ELF-1 (cell line): ENCODE measurements at regions not wholly inside any gene's neighbourhood (a gene's known extent, or its start where the extent isn't known, plus 50 kb on each side); places are given as distances from the start of the nearest gene placed in this dataset.
"Not testable (repeated sequence)": the region's sequence is repeated elsewhere in the genome, so short reads cannot be mapped to it uniquely, and the experiment has no call there.

Source experiments
- DNase-seq: peaks from one replicate; pipeline ENCODE4 v3.0.0-alpha.2; 2016; ENCODE audit warnings: low read depth, low spot score

DNA sequence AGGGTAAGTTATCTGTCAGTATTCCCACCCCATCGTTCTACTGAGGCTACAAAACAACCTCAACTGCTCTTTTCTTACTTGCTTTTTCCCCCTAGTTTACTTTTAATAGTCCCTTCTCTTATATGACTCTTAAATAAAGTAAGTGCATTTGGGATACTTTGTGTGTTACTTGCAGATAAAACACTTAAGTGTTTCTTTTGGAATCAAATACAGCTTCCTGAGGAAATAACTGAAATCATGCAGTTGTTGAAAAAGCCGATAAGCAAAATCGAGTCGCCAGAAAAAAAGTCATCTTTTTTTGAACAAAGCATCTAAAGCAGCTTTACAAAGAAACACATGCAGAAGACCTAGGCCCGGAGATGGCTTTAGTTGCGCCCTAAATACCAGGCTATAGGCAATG is 53.5 kb upstream of the EPB41L4A start:
- DNase-seq = no peak

DNA sequence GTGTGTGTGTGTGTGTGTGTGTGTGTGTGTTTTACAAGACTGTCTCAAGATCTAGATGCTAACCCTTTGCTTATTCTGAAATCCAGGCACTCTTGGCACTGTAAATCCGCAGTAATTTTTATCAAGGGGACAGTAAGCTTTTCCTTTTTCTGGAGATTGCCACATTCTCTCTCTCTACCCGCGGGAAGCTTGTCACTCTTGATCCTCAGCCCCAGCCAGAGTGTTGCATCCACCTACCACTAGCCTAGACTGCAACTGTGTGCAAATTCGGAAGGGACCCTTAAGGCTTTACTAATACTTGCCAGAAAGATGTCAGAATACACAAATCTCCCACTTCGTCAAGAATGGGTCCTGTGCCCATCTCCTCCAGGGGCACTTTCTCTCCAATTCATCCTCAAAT is 54.9 kb upstream of the EPB41L4A start:
- no peak for DNase-seq

DNA sequence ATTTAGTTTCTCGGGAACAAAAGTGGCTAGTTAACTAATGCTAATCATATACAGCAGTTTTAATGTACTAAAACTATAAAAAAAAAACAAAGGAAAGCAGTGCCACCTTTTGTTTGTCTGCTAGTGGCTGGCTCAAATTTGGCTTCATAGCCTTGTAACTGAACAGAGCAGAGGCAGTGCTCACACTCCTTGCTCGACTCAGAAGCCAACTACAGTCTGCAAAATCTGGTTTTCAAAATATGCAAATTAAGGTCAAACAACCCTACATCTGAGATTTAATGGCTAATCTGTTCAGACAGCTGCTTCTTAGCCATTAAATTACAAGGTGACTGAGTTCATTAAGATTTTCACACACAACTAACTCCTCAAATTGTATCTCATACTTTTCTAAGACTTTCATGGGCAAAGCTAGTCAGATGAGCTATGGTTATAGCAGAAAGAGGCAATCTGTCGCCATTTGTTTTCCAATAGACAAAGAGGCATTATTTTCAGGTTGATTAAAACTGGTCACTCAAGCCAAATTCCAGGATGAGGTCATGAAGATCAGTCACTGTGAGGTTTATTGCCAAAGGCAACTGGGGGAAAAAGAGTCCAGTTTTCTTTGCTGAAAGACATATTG is 56.8 kb upstream of the EPB41L4A start:
- DNase-seq = no peak

DNA sequence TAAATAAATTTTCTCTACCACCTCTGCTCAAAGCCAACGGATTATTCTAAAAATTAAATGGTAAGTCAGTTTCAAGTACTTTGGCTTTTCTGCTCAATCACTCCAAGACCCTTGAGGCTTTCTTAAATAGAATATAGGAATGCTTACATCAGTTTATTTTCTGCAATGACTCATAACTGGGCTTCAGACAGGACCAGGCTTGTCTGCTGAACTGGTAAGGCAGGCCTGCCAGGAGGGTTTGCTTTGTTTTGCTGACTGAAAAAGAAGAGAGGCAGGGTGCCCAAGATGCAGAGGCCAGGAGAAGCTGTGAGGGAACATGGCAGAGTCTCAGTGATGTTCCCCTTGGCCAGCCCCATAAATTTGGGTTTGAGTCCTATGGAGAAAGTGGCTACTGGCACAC is 60.3 kb upstream of the EPB41L4A start:
- no peak for DNase-seq

DNA sequence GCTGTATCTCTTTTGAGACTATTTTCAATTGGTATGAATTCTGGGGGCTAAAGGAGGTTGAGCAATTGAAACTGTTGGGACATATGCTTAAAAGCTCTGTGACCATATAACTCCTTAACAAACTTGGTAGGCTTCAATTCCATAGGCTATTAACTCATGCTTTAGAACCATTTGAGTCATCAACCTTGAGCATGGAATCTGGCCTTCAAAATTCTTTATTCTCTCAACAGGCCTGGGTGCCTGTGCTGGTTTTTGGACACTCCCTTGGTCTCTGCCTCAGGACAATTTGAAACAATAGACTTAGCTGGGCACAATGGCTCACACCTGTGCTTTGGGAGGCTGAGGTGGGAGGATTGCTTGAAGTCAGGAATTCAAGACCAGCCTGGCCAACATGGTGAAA is 61.4 kb upstream of the EPB41L4A start:
- no peak for DNase-seq

DNA sequence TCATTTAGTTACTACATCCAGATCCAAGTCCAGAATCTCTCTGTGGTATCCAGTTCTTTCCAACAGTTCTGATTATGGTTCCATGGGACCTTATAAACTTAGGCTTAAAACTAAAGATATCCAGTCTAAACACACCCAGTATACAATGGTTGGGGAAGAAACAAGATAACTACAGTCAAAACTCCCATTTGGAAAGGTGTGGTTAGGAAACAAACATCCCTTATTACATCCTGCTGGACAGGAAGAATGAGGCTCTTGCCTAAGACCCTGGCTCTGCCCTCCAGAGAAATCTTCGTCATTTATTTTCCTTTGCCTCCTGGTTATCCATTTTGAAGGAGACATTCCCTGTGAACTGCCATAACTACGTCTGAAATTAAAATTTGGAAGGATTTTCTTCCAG is 64.6 kb upstream of the EPB41L4A start:
- DNase-seq = no peak

DNA sequence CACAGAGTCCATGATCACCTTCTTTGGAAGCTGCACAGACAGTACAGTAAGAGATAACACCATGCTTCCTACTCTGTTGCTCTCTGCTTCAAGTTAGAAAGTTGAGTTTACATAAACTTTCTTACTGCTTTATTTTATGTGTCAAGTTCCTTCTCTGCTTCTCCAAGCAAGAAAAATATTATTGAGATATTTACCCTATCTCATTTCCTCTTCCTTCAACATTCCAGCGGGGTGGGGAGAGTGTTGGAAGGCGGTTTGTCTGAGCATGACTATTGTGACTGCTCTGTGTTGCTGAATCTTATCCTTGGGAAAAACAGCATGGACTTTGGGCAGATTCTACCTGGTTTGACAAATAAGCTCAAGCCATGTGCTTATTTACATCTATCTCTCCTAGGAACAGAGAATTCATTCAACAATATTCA is 66.9 kb upstream of the EPB41L4A start:
- DNase-seq = no peak

DNA sequence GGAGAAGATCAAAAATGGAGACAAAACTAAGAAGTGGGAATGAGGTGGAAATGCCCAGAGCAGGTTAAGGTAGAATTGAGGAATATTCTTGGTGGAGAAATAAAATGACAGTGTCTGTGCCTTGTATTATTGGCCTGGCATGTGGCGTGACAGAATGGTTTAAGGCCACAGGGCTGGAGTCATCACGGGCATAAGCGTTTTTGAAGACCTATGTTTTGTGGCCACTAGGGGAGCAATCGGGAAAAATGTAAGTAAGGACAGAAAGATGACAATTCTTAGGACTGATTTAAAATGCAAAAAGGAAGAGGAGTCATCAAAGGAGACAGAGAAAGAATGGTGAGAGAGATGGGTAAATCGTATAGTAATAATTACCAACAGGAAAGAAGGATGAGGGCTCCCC is 72.2 kb upstream of the EPB41L4A start:
- DNase-seq = no peak

DNA sequence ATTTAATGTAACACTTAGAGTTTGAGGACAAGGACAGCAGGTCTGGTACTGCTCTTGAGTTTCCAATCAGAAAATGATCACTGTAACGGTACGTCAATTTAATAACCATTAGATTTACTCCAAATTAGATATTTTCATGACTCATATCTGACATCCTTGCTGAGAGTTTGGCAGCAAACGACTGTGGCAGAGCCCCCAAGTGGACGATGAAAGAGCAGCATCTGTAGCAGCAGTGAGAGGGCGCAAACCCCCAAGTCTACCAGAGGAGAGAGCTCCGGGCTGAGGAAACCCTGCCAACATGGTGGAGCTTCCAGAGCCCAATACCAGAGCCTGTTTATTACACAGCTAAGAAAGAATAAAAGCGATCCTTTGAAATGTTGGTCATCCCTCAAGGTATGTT is 73.2 kb upstream of the EPB41L4A start:
- peak; percentile 53 for DNase-seq

DNA sequence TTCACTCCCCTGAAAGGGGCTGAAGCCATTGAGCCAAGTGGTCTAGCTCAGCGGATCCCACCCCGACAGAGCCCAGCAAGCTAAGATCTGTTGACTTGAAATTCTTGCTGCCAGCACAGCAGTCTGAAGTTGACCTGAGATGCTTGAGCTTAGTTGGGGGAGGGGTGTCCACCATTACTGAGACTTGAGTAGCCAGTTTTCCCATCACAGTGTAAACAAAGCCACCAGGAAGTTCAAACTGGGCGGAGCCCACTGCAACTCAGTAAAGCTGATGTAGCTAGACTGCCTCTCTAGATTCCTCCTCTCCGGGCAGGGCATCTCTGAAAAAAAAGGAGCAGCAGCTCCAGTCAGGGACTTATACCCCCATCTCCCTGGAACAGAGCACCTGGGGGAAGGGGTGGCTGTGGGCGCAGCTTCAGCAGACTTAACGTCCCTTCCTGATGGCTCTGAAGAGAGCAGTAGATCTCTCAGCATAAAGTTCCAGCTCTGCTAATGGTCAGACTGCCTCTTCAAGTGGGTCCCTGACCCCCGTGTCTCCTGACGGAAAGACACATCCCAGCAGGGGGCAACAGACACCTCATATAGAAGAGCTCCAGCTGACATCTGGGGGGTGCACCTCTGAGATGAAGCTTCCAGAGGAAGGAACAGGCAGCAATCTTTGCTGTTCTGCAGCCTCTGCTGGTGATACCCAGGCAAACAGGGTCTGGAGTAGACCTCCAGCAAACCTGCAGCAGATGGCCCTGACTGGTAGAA is 84.8 kb upstream of the EPB41L4A start:
- peak; percentile 82 for DNase-seq

DNA sequence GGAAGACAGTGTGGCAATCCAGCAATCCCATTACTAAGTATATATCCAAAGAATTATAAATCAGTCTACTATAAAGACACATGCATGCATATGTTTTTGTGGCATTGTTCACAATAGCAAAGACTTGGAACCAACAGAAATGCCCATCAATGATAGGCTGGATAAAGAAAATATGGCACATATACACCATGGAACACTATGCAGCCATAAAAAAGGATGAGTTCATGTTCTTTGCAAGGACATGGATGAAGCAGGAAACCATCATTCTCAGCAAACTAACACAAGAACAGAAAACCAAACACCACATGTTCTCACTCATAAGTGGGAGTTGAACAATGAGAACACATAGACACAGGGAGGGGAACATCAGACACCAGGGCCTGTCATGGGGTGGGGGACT is 90.0 kb upstream of the EPB41L4A start:
- not testable (repeated sequence) for DNase-seq

DNA sequence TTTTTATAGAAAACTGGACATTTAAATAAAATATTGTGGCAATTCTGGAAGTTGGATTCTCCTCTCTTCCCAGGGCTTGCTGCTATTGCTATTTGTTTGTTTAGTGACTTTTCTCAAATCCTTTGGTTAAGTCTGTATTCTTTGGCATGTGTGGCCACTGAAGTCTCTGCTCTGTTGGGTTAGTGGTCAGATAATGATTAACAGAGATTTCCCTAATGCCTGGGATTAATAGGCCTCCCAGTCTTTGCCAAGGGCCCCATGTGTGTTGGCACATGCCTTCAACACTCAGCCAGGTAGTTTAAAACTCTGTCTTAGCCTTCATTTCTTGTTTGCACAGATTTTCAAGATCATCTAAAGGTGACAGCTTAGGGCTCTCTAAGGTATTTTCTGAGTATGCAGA is 92.8 kb upstream of the EPB41L4A start:
- no peak for DNase-seq

DNA sequence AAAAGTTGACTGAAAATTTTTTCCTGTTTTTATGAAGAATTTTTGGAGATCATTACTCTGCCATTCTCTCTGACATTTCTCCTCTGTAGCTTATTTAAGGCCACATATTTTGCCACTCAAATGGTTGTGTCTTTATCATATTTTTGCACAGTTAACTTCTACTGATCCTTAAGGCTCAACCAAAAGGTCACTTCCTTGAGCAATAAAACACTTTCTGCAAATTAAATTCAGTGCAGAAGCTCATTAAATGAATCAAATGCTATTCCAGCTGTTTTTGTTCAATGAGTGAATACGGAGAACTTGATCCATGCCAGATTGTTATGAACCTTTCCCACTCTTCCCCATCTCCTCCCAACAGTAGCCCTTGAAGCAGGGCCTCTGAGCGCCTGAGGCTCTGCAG is 93.8 kb upstream of the EPB41L4A start:
- DNase-seq = no peak

DNA sequence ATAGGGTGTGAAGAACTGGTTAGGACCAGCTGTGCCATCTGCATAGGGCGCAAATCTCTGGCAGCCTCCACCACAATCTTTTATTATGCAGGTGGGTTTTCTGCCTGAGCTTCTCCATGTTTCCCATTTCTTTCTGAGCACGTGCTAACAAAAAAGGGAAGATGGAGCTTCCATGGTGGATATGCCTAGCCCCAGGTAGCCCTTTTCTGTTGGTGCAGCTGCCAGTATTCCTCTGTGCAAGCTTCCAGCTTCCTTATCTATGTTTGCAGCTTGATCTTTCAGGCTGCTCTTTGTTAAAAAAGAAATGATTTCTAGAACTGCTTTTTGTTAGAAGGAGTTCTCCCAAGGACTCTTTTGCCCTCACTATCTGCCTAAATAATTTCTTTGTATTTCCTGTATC is 95.0 kb upstream of the EPB41L4A start:
- DNase-seq = no peak

DNA sequence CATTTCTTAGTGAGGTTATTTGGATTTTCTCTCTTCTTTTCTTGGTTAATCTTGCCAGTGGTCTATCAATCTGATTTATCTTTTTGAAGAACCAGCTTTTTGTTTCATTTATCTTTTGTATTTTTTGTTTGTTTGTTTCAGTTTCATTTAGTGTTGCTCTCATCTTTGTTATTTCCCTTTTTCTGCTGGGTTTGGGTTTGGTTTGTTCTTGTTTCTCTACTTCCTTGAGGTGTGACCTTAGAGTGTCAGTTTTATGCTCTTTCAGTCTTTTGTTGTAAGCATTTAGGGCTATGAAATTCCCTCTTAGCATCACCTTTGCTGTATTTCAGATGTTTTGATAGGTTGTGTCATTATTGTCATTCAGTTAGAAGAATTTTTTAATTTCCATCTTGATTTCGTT is 101.4 kb upstream of the EPB41L4A start:
- DNase-seq = not testable (repeated sequence)

DNA sequence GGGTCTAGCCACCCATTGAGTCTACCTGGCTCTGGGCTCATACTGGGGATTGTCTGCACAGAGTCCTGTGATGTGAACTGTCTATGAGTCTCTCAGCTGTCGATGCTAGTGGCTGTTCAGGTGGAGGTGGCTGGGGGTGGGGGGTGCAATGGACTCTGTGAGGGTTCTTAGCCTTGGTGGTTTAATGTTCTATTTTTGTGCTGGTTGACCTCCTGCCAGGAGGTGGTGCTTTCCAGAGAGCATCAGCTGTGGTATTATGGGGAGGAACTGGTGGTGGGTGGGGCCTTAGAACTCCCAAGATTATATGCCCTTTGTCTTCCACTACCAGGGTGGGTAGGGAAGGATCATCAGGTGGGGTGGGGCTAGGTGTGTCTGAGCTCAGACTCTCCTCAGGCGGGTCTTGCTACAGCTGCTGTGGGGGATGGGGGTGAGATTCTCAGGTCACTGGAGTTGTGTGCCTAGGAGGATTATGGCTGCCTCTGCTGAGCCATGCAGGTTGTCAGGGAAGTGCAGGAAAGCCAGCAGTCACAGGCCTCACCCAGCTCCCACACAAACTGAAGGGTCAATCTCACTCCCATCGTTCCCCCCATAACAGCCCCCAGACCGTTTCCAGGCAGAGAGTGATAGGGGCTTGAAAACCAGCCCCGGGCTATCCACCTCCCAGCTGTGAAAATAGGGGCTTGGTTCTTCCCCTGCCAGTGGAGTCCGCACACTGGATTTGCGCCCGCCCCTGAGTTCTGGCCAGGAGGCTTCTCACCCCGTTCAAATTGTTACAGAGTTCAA is 104.0 kb upstream of the EPB41L4A start:
- not testable (repeated sequence) for DNase-seq

DNA sequence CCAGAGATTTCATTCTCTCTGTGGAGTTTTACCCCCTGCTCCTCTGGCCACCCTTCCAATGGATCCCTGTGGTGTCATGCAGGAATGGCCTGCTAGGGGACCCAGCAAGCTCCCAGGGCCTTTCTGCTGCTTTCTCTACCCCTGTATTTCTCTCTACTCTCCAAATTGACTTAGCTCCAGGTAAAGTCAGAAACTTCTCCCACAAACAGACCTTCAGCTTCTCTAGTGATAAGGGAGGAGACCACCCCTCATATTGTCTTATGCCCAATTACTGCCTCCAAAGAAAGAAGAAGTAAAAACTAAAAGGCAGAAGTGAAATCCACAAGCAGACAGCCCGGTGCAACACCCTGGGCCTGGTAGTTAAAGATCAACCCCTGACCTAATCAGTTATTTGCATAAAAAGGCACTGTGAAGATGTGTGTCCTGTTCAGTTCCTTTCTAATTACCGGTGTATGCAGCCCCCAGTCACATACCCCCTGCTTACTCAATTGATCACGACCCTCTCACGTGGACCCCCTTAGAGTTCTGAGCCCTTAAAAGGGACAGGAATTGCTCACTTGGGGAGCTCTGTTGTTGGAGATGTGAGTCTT is 104.7 kb upstream of the EPB41L4A start:
- DNase-seq = not testable (repeated sequence)

DNA sequence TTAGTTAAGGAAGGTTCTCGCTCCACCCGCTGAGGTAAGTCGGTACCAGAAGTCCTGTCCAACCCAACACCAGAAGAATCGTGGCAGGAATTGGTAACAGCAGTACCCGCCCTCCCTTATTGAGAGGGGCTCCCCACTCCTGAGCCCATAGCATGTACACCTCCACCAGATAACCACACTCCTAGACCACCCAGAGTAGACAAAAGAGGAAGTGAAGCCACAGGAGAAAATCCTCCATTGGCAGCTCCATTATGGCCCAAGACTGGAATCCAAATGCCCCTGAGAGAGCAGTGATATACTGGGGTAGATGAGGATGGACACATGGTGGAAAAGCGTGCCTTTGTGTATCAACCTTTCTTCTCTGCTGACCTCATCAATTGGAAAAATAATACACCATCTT is 106.1 kb upstream of the EPB41L4A start:
- DNase-seq = no peak

DNA sequence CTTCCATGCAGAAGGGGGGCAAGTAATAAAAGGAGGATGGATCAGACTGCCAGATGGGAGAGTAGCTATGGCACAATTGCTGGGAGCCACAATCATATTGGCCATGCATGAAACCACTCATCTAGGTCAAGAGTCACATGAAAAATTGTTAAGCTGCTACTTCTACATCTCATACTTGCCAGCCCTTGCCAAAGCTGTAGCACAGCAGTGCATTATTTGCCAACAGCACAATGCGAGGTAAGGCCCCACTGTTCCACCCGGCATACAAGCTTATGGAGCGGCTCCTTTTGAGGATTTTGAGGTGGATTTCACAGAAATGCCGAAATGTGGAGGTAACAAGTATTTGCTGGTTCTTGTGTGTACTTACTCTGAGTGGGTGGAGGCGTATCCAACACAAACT is 109.9 kb upstream of the EPB41L4A start:
- DNase-seq = no peak

DNA sequence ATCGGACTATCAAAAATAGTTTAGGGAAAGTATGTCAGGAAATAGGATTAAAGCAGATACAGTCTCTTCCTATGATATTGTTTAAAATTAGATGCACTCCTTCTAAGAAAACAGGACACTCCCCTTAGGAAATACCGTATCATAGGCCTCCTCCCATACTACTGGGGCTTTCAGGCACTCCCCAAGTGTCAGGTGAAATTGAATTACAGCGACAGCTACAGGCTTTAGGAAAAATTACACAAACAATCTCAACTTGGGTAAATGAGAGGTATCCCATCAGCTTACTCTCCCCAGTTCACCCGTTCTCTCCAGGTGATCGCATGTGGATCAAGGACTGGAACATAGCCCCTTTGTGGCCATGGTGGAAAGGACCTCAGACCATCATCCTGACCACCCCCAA is 110.4 kb upstream of the EPB41L4A start:
- DNase-seq = no peak

DNA sequence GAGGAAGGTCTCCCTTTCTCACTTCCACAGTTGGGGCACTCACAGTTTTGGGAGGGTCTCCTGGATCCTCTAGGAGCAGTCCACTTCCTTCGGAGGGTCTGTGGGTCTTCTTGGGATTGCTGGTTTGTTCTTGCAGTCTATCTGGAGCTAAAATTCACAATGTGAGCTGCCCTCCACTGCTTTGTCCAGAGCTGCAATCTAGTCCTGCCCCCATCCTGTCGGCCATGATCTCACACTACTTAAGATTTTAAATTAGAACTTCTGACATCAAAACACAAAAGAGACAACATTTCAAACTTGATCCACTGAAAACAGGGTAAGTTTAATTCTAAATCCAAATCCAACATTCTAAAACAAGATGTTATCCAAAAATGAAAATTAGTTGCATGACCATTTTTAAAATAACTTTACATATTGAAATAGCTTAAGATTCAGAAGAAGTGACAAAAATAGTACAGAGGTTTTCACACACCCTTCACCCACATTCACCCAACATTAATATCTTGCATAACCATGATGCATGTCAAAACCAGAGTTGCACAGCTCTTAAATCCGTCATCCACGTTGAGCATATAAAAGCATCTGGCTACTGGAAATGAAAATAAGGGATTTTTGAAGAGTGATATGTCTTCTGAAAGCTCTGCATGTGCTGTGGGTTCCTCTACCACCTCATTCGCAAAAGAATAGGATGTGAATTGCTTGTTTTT is 113.7 kb upstream of the EPB41L4A start:
- DNase-seq = no peak

DNA sequence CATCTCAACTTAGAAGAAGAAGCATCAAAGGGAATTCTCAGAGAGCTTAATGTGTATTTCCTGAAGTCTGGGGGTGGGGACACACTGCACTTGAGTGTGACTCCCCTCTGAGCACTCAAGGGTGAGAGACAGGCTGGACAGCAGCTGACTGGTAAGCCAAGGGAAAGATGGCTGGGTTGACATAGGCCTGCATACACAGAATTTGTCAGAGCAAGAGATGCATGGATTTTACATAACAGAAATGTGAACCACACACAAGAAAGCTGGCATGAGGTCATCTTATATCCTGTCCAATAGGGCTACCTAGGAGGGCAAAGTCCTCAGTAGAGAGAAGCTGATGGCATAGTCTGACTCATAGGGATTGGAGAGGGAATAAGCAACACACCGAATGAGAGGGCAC is 114.3 kb upstream of the EPB41L4A start:
- DNase-seq = no peak
